Keratinocyte (primary cell): ENCODE measurements at regions not wholly inside any gene's neighbourhood (a gene's known extent, or its start where the extent isn't known, plus 50 kb on each side); places are given as distances from the start of the nearest gene placed in this dataset.
"Not testable (repeated sequence)": the region's sequence is repeated elsewhere in the genome, so short reads cannot be mapped to it uniquely, and the experiment has no call there.

ENCODE experiments used
- DNase-seq: peaks from one replicate; pipeline ENCODE4 v3.0.0-alpha.2; 2011; ENCODE audit warnings: low read depth, missing footprints, low spot score
- FAIRE-seq: peaks from 2 replicates; lab custom pipeline; 2011; peaks lifted over from hg19 to GRCh38; lab: Jason Lieb, UNC
- H2AFZ ChIP-seq: 2 replicates; pipeline ENCODE4 v1.6.0; 2012; ENCODE audit warnings: low read length, control low read depth, inconsistent platforms; ENCODE audit not compliant: control insufficient read depth
- H3K27ac ChIP-seq: 2 replicates; pipeline ENCODE4 v1.5.1; 2011; ENCODE audit warnings: low read length; ENCODE audit not compliant: control insufficient read depth, insufficient read depth
- H3K27me3 ChIP-seq: 3 replicates; pipeline ENCODE4 v1.6.0; 2011; ENCODE audit warnings: low read length; ENCODE audit not compliant: control insufficient read depth, insufficient read depth; ENCODE audit errors: extremely low read depth
- H3K36me3 ChIP-seq, 2 experiments: 2 replicates in 1 of 2; 3 replicates in 1 of 2; pipeline ENCODE4 v1.5.1; 2011; ENCODE audit warnings: low read length in 2 of 2, mild to moderate bottlenecking in 1 of 2; ENCODE audit not compliant: control insufficient read depth in 2 of 2, insufficient read depth in 2 of 2; ENCODE audit errors: extremely low read depth in 1 of 2
- H3K4me1 ChIP-seq: 3 replicates; pipeline ENCODE4 v1.5.1; 2011; ENCODE audit warnings: low read length; ENCODE audit not compliant: control insufficient read depth, insufficient read depth; ENCODE audit errors: extremely low read depth
- H3K4me2 ChIP-seq: 3 replicates; pipeline ENCODE4 v1.6.0; 2011; ENCODE audit warnings: low read depth, low read length; ENCODE audit not compliant: control insufficient read depth, insufficient read depth; ENCODE audit errors: extremely low read depth
- H3K4me3 ChIP-seq, 3 experiments: fragments of 200-600 bp in 1 of 3; sonication (generic) in 1 of 3; 2 replicates in 2 of 3; 3 replicates in 1 of 3; pipeline ENCODE4 v1.5.1; 2011 to 2016; ENCODE audit warnings: low read length in 3 of 3, mild to moderate bottlenecking in 3 of 3, control low read depth in 2 of 3, inconsistent platforms in 1 of 3, low read depth in 1 of 3, mixed read lengths in 1 of 3, mixed run types in 1 of 3, moderate library complexity in 1 of 3; ENCODE audit not compliant: control insufficient read depth in 2 of 3, insufficient read depth in 2 of 3; ENCODE audit errors: extremely low read depth in 1 of 3
- H3K79me2 ChIP-seq: 2 replicates; pipeline ENCODE4 v1.6.0; 2012; ENCODE audit warnings: low read length; ENCODE audit not compliant: control insufficient read depth, insufficient read depth
- H3K9ac ChIP-seq: 3 replicates; pipeline ENCODE4 v1.6.0; 2011; ENCODE audit warnings: low read length; ENCODE audit not compliant: control insufficient read depth, insufficient read depth; ENCODE audit errors: extremely low read depth
- H3K9me1 ChIP-seq: 3 replicates; pipeline ENCODE4 v1.6.0; 2011; ENCODE audit warnings: low read length; ENCODE audit not compliant: control insufficient read depth, insufficient read depth; ENCODE audit errors: extremely low read depth
- H3K9me3 ChIP-seq: 2 replicates; pipeline ENCODE4 v1.5.1; 2012; ENCODE audit warnings: low read depth, low read length; ENCODE audit not compliant: control insufficient read depth
- H4K20me1 ChIP-seq: 3 replicates; pipeline ENCODE4 v1.6.0; 2011; ENCODE audit warnings: low read length; ENCODE audit not compliant: control insufficient read depth, insufficient read depth; ENCODE audit errors: extremely low read depth
- CTCF ChIP-seq, 3 experiments: IDR thresholded peaks in 1 of 3; conservative IDR thresholded peaks in 1 of 3; optimal IDR thresholded peaks in 1 of 3; 2 replicates in 2 of 3; 3 replicates in 1 of 3; pipeline versions ENCODE3 to v1.5.1; 2011; ENCODE audit warnings: low read length in 3 of 3, mild to moderate bottlenecking in 3 of 3, moderate library complexity in 2 of 3, control low read depth in 1 of 3, inconsistent platforms in 1 of 3; ENCODE audit not compliant: insufficient read depth in 2 of 3; ENCODE audit errors: extremely low read depth in 1 of 3
- EZH2 ChIP-seq: IDR thresholded peaks from one replicate; pipeline ENCODE4 v1.6.1; 2012; ENCODE audit warnings: inconsistent platforms, mild to moderate bottlenecking, low read length, moderate library complexity
- dilution Hi-C: fragments of 300-500 bp; cut with MboI; formaldehyde crosslinking; loops from one replicate; pipeline ENCODE4 v1.7.0; 2020; ENCODE audit warnings: low sequenced_read_pairs; ENCODE audit not compliant: extremely low pct_ligation_motif_present

- Histone ChIP-seq H3K9me1 (no peaks in the 10 kb centered on the region), H3K27me3 (no peaks in the 10 kb centered on the region), H3K9me3 (no peaks in the 10 kb centered on the region), H3K9ac (no peak overlapping the region), H3K4me2 (no peak overlapping the region), H3K27ac (no peak overlapping the region), H2AFZ (no peak overlapping the region), H4K20me1 (no peaks in the 10 kb centered on the region), H3K4me1 (no peaks in the 10 kb centered on the region), H3K4me3 (no peak overlapping the region), H3K79me2 (peaks cover 8% of the 10 kb centered on the region), H3K36me3 (peaks cover 4 to 7% of the 10 kb centered on the region in 2 experiments)
- DNase-seq, result no peak
- no peak for FAIRE-seq
- dilution Hi-C loops, result no loop called here
- TF ChIP-seq EZH2, result no peak
- no peak for TF ChIP-seq CTCF (optimal IDR thresholded peaks at IDR 0.05 in 1 of 3, IDR thresholded peaks at IDR 0.05 in 1 of 3, conservative IDR thresholded peaks at IDR 0.05 in 1 of 3; ENCODE audit: extremely low read depth in 1 of 3, insufficient read depth in 2 of 3, low read length in 3 of 3)
These were observed 138.0 kb downstream of the UTRN start for GRCh38 chr6:144423167-144423566.

- Histone ChIP-seq H4K20me1 (no peaks in the 10 kb centered on the region), H3K27me3 (no peaks in the 10 kb centered on the region), H3K9me1 (no peaks in the 10 kb centered on the region), H3K9ac (no peak overlapping the region), H3K4me1 (peaks cover 6% of the 10 kb centered on the region), H3K27ac (no peak overlapping the region), H3K4me2 (no peak overlapping the region), H2AFZ (no peak overlapping the region), H3K4me3 (no peak overlapping the region), H3K9me3 (no peaks in the 10 kb centered on the region), H3K36me3 (peaks cover 2 to 6% of the 10 kb centered on the region in 2 experiments), H3K79me2 (no peaks in the 10 kb centered on the region)
- no peak for FAIRE-seq
- no peak for DNase-seq
- dilution Hi-C loops, result no loop called here
- no peak for TF ChIP-seq CTCF (optimal IDR thresholded peaks at IDR 0.05 in 1 of 3, IDR thresholded peaks at IDR 0.05 in 1 of 3, conservative IDR thresholded peaks at IDR 0.05 in 1 of 3; ENCODE audit: extremely low read depth in 1 of 3, insufficient read depth in 2 of 3, low read length in 3 of 3)
- no peak for TF ChIP-seq EZH2
These were observed 144.6 kb downstream of the UTRN start for GRCh38 chr6:144429753-144430152.

- DNase-seq, FAIRE-seq, H3K4me3 ChIP-seq, H3K79me2 ChIP-seq, H3K9me3 ChIP-seq, H4K20me1 ChIP-seq, dilution Hi-C loops, H3K27me3 ChIP-seq, H3K9me1 ChIP-seq, H2AFZ ChIP-seq, H3K4me1 ChIP-seq, H3K9ac ChIP-seq, H3K27ac ChIP-seq, H3K4me2 ChIP-seq: not testable (repeated sequence)
- H3K36me3 ChIP-seq, result peaks cover 2 to 17% of the 10 kb centered on the region in 2 experiments
These were observed 148.3 kb downstream of the UTRN start for GRCh38 chr6:144433446-144433845.
